ENCODE measurements at regions not wholly inside any gene's neighbourhood (a gene's known extent, or its start where the extent isn't known, plus 50 kb on each side); places are given as distances from the start of the nearest gene placed in this dataset.
"Not testable (repeated sequence)": the region's sequence is repeated elsewhere in the genome, so short reads cannot be mapped to it uniquely, and the experiment has no call there.

DNA sequence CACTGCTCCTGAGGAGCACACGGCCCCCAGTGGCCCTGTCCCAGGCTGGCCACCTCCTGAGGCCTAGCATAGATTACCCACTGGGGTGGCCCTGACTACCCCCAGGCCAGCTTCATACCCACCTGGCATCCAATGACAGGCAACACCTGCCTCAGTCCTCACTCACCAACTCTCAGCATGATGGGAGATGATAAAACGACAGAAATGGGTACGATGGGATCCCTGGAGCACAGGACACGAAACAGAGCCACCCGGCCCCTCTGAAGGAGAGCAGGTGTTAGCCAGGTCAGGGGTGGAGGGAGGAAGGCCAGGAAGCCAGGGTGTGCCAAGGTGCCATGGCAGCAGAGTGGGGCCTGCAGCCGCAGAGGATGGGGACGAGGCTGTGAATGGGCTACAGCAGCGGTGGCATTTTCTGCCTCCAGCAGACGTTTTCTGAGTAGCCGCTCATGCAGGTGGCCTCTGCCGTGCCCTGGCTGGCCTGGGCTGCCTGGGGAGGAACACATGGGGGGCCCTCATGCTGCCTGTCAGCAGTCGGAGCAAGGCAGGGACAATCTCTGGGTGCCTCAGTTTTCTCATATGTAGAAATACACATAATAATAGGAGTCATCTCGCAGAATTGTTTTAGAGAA, 50.2 kb upstream of the FGF3 start:
- DNase-seq (ENCODE audit: low read depth in 2 of 3, low spot score in 2 of 3): no peak

DNA sequence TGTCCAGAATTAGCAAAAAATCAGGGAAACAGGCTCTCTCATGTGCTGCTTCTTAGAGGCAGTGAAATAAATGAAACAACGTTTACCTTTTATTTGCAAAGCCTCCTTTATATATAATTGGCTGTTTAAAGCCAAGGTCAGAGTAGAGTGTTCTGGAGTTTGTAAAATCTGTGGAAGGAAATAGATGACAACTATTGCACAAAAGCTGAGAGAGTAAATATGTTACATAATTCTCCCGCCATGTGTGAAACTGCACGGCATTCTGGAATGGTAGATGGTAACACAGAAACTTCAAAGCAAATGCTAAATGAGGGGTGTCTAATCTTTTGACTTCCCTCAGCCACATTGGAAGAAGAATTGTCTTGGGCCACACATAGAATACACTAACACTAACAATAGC, 51.5 kb upstream of the FGF3 start:
- DNase-seq (ENCODE audit: low read depth in 2 of 3, low spot score in 2 of 3): no peak

DNA sequence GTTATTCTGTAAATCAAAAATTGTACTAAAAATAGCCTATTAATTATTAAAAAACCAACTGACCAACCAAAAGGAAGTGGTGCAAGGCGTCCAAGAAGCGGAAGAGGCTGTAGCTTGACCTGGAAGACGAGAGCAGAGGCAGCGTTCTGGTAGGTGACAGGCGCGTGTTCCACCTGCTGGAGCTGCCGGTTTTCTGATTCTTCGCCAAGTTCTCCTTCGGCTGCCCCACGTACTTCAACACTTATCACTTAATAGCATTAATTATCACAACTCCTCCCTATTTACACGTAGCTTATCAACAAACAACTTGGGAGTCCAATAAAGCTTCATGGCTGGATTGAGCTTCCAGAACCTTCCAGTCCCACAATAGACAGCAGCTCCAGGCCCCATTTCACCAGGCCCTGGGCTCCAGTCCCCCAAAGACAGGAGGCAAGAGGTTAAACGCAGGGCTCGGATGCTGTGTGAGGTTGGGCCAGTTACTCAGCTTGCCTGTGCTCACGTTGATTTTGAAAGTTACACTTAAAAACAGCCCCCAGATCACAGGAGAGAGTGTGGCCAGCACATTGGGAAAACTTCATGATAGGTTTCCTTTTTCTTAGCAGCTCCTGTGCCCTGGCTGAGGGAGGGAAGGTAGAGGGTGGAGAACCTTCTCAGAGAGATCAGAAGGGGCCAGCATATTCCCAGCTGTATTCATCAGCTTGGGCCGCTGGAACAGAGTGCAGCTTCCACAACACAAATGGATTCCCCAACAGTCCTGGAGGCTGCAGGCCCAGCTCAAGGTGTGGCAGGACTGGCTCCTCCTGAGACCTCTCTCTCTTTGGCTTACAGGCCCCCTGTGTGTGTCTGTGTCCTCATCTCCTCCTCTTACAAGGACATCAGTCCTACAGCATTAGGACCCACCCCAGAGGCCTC, 54.2 kb upstream of the FGF3 start:
- DNase-seq (ENCODE audit: low read depth in 2 of 3, low spot score in 2 of 3): no peak

DNA sequence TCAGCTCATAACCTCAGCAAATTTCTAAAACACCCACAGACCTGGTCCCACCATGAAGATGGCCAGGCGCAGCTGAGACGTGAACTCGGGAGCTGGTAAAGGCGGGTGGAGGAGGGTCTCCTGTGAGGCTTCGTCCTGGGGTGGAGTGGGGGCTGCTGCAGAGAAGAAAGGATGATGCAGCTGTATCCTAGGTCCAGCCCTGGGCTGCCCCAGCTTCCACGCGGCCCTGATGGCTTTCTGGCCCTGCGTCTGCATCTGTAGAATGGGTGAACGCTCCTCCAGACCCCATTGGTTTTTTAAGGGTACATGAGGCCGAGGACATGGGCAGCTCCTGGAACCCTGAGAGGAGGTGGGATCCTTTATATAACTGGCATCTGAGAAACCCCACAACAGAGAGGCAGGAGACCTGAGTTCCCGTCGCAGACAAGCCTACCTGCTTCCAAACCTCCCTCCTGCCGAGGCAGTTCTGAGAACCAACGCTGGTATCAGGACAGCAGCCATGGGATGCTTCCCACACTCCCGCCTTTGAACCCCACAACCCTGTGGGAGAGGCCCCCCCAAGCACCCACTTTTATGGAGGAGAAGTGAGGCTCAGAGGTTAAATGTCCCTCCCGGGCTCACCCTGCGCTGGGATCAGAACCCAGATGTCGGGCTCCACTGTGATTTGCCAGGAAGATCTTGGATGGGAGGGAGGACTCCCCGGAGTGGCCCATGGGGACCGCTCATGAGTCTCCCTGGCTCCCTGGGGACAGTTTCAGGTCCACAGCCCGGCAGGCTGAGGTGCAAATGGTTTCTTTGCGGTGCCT, 55.2 kb upstream of the FGF3 start:
- DNase-seq (ENCODE audit: low read depth in 2 of 3, low spot score in 2 of 3): no peak

DNA sequence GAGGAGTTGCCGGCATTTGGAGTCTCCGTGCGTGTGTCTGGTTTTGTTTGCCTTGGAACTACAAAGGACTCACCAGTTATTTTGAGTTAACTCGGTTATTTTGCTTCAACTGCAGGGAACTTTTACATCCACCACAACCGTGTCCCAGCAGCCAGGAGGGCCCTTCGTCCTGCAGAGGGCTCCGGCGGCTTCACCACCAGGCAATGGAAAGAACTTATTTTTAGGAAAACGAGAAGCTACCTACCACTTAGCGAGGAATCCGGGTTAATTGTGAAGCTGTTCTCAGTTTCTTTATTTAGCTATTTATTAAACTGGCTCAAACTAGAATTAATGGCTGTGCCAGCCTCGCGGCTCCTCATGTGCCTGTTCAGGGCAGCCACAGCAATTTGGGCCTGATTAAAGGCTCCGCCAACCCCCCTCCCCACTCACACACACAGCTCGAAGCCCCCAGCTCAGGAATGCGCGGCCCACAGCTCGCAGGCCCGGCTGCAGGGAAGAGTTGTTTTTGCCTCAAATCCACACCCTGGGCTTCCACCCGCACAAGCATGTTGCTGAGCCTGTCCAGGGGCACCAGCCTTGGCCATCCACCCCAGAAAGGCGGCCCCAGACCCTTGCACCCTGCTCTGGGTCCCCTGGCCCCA, 55.9 kb upstream of the FGF3 start:
- no peak for DNase-seq (ENCODE audit: low read depth in 2 of 3, low spot score in 2 of 3)

DNA sequence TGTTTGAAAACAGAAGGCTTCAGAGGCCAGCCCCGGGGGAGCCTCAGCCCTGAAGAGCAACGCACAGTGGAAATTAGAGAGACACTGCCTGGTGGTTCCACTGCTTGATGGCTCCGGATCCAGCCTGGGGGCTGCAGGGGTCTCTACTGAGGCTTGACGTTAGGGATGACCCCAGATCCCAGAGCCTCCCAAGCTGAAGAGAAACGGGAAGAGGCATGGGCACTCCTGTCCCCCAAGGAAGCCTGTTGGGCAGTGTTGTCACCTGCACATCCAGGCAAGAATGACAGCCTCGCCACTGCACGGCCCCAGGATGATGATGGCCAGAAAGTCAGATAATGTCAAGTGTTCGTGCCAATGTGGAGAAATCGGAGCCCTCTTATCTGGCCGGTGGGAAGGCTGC, 56.8 kb upstream of the FGF3 start:
- DNase-seq (ENCODE audit: low read depth in 2 of 3, low spot score in 2 of 3): no peak

DNA sequence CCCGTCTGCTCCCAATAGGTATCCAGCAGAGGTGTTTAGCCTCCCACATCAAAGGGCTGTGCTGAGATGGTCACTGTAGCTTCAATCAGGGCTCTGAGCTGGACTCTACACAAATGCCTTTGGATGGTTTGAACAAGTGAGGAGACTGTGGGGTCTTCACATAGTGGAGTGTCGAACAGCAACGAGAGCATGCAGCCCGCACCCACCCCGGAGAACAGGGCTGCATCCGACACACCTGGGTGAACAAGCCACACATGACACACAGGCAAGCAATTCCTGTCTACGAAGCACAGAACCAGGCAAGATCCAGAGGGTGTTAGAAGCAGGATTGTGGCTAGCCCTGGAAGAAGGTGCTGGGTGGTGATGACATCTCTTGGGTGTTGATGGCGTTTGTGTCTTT, 58.0 kb upstream of the FGF3 start:
- no peak for DNase-seq (ENCODE audit: low read depth in 2 of 3, low spot score in 2 of 3)

DNA sequence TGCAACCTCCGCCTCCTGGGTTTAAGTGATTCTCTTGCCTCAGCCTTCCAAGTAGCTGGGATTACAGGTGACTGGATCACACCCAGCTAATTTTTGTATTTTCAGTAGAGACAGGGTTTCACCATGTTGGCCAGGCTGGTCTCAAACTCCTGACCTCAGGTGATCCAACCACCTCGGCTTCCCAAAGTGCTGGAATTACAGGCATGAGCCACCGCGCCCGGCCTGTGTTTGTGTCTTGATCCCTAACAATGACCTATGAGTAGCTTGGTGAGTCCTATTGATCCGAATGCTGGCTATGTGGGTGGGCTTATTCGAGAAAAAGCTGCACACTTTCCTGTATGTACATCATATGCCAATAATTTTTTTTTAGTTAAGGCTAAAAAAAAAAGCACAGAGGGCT, 58.5 kb upstream of the FGF3 start:
- DNase-seq (ENCODE audit: low read depth in 2 of 3, low spot score in 2 of 3): not testable (repeated sequence)

DNA sequence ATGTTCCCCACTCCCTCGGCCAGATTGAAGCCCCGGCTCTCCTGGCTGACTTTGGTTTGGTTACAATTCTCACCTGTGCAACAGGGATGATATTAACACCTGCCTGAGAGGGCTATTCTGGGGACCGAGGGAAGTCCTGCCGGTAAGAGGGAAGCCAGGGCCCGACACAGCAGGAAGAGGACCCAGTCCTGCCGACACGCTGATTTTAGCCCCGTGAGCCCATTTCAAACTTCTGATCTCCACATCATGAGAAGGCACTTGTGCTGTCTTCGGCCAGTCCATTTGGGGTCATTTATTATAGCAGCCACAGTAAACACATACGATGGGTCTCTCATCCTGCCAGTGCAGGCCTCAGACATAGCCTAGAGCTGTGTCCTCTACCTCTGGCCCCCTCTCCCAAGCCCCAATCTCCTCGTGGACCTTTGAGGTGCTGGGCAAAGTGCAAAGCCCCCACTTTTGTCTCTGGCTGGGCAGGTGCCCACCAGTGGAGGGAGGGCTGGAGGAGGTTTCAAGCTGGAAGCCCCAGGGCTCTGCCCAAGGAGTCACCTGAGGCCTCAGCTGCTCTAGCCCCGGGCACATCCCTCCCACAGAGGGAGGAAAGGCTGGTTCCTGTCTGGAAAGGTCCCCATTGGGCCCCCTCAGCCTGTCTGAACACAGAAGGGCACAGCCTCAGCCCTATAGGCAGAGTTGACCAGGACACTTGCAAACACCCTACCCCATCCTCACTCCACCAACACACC, 59.1 kb upstream of the FGF3 start:
- DNase-seq (ENCODE audit: low read depth in 2 of 3, low spot score in 2 of 3): no peak

DNA sequence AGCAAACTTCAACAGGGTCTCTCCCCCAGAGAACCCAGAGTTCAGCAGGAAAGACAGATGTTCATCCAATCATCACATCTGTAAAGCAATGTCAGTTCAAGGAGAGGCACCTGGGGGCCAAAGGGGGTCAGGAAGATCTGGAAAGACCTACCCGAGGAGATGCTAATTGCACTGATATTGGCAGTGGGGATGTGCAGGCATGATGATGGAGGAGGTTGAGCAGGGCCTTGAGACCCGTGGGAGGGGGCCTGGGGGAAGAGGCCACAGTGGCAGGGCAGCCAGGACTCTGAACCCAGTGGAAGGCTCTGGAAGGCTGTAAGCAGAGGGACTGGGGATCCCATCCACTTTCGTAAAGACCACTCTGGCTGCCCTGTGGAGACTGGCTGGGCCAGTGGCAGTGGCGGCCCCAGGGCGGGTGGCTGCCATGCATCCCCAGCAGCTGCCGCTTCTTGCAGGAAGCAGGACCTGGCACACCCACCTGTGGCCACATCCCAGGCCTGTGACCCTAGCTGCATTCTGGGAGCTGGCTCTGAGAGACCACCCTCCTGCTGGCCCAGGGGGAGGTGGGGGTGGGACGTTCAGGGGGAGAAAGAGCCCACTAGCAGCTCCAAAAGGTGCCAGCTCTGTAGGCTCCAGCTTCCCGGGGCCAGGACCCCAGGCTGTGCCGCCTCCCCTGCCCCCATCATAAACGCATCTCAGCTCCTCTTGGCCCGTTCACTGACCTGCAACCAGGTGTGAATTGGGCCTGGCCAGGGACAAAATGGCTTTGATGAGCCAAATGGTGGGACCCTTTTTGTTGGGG, 59.9 kb upstream of the FGF3 start:
- no peak for DNase-seq (ENCODE audit: low read depth in 2 of 3, low spot score in 2 of 3)

DNA sequence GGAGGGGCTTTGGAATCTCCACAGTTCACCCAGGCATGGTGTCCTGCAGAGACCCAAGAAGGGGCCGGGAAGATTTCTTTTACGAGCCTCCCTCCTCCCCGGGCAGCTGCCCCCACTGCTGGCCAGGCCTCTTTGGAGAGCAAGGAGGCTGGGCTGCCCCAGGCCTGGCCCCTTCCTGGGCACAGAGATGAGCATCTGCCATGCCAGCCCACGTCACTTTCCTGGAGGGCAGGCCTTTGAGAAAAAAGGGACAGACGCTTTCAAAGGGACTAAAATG, 60.5 kb upstream of the FGF3 start:
- DNase-seq (ENCODE audit: low read depth in 2 of 3, low spot score in 2 of 3): no peak

DNA sequence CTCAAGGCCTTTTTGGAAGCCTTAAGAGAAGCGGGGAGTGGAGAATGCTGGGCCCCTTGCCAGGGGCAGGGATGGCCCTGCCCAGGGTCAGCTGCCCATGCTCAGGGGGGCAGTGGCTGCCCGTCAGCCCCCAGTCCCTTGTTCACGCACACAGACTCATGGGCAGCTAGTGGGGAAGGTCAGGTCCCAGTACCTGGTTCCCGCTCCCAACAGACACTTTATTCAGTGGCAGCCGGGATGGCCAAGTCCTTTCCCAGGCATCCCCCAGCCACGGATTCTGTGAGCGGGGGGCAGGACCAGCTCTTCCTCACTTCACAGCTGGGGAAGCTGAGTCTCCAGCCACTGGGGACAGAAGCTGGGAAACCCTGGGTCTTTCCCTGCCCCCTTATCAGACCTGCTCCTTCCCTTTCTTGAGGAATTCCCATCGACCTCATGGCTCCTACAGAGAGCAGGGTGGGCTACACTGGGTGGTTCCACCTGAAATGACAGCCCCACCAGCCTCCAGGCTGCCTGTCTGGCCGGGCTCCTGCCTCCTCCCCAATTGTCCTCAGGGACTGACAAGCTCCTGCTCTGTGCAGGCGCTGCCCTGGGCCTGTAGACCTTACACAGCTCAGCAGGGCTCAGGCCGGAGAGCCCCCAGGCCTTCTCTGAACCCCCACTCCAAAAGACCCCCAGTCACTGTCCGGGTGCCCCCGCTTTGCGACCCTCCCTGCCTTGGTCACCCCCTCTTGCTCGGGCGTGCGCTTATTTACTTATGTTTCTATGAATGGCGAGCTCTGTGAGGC, 61.0 kb upstream of the FGF3 start:
- no peak for DNase-seq (ENCODE audit: low read depth in 2 of 3, low spot score in 2 of 3)

DNA sequence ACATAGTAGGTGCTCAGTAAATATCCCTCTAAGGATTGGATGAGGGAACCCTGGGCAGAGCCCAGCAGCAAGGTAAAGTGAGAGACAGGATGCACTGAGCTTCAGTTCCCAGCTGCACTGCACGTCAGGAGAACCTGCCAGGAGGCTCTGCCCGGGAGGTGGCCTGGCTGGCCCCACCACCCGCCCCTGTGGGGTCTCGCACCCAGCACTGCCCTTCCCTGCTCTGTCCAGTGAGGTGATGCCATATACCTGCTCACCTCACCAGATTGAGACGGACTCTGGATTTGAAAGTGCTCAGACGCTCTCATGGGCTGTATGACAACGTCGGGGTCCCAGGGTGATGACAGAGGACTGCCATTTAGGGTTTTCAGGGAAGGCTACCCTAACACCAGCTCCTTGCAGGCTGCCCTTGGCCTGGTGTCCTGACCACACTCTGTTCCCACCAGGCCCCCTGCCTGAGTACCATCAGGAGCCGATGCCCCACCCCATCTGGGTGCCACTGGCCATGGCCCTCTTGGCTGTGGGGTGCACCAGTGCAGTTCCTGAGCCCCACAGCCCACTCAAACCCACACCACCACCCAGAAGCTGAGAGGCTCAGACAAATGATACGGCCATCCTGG, 61.7 kb upstream of the FGF3 start:
- no peak for DNase-seq (ENCODE audit: low read depth in 2 of 3, low spot score in 2 of 3)

DNA sequence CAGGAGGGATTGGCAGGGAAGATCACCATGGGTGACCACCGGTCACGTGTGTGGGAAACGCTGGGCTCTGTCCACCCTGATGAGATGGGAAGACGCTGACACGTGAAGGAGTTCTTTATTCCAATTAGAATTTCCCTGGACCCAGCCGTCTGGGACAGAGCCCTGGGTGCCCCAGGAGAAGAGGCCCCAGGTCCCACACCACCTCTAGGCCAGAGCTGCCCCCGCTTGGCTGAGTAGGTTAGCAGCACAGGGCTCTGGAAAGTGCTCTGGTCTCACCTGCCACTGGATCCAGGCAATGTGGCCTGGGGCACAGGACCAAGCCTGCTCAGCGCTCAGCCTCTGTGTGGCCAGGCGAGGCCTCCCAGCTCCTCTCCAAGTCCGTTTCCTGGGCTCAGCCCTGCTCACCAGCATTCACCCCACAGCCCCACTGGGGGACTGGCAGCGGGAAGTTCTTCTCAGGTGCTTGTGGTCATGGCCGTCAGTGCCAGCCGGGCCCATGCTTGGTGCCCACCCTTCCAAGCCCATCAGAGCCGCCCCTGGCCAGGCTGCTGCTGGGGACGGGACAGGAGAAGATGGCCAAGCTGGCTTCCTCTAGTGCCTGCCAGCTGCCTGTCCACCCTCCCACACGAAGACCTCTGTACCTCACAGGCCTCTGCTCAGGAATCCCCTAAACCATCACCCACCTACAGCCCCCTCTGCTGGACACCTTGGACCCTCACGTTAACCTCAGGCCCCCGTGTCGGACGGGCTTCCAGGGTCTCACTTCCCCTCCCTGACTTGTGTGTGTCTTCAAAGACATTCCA, 62.5 kb upstream of the FGF3 start:
- no peak for DNase-seq (ENCODE audit: low read depth in 2 of 3, low spot score in 2 of 3)

DNA sequence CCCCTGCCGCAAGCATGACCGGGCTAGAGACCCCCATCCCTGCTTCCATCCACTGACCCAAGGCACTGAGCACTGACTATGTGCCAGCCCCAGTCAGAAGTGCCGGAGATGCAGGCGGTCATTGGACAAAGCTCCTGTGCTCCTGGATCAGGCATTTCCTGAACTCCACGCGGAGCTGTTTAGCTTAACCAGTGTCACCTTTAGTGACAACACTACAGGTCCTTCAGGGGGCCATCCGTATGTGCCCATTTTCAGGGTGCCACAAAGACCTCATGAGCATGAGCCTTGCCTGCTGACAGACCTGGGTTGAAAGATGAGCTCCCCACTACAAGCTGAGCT, 63.0 kb upstream of the FGF3 start:
- DNase-seq (ENCODE audit: low read depth in 2 of 3, low spot score in 2 of 3): no peak

DNA sequence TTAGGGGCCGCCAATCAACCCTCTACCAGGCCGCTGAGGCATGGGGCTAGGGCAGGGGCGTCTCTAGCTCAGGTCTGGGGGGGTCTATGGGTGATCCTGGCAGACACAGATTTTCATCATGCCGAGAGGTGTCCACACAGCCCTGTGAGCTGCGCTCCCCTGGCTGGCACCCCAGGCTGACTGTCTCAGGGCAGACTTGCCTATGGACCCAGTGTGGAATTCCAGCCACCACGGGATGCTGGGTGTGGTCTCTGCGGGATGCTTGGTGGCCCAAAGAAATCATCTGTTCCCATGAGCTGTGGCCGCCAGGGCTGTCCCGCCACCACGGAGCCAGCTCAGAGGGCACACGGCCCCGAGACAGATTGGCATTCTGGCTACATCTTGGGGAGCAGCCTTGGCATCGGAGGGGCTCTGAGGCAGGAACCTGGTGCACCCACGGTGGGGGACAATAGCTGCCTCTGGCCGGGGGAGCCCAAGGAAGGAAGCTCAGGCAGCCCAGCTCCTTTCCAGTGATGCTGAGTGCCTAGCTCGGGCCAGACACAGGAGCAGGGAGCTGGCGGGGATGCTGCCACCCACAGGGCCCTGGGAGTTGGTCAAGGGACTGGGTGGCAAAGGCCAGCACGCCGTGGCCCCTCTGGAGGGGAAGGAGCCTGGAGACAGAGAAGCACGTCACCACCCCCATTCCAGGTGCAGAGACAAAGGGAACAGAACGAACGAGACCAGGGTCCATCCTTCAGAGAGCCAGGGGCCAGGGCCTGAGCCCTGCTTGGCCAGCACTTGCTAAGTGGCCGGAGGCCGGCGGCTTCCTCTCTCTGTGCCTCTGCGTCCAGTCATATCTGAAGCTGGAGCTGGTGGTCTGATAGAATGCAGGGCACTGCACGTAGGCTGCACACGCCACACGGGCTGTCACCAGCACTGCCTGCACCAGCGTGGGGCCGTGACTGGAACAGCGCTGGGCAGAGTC, 64.4 kb upstream of the FGF3 start:
- DNase-seq (ENCODE audit: low read depth in 2 of 3, low spot score in 2 of 3): no peak

DNA sequence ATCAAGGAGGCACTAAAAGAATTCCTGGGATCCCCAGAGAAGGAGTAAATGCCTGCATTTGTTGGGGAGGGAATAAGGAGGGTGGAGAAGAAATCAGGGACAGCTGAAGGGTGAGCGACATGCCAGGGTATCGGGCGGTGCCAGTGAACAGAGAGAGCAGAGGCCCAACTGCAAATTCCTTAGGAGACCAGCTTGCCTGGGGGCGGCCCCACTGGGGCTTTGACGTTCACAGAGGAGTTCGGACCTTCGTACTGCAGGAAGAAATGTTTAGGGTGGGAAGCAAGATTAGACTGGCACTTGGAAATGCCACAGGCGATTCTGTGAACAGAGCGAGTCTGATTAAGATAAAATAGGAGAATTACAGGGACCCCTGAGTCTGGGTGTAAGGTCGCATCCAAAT, 65.1 kb upstream of the FGF3 start:
- DNase-seq (ENCODE audit: low read depth in 2 of 3, low spot score in 2 of 3): no peak

All from activated CD8-positive, alpha-beta memory T cell treated with anti-CD3 and anti-CD28 coated beads for 48 hours (primary cell).